Stimulated activated CD4-positive, alpha-beta T cell treated with anti-CD3 and anti-CD28 coated beads, Interleukin-4, amount 100 ng/mL, for 1 hour (primary cell): ENCODE measurements at regions not wholly inside any gene's neighbourhood (a gene's known extent, or its start where the extent isn't known, plus 50 kb on each side); places are given as distances from the start of the nearest gene placed in this dataset.
A peak's percentile ranks its signal among the peaks of the same experiment; 100 is the strongest.
"Not testable (repeated sequence)": the region's sequence is repeated elsewhere in the genome, so short reads cannot be mapped to it uniquely, and the experiment has no call there.

ENCODE experiments used
- DNase-seq: peaks from one replicate; pipeline ENCODE4 v3.0.0-alpha.2; 2020

DNA sequence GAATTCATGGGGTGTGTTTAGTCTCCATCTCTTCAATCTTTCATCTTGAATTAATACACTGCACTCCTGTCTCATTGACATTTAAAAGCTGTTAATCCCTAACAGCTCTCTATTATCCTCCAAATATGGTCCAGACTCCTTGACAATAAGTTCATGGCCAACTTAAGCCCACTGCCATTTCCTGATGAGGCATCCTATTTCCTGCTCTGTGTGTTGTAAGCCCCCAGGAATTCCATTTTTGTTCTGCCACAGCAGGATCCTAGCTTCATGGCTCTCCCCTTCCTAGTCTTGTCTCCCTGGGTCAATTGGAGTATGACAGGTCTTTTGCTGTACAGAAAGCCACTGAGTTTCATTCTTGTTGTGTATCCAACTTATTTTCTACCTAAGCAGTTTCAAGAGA is 218.8 kb downstream of the OTUD1 start:
- no peak for DNase-seq

DNA sequence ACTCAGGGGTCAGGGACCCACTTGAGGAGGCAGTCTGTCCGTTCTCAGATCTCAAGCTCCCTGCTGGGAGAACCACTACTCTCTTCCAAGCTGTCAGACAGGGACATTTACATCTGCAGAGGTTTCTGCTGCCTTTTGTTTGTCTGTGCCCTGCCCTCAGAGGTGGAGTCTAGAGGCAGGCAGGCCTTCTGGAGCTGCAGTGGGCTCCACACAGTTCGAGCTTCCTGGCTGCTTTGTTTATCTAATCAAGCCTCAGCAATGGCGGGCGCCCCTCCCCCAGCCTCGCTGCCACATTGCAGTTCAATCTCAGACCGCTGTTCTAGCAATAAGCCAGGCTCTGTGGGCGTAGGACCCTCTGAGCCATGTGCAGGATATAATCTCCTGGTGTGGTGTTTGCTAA is 233.0 kb downstream of the OTUD1 start:
- DNase-seq: not testable (repeated sequence)

DNA sequence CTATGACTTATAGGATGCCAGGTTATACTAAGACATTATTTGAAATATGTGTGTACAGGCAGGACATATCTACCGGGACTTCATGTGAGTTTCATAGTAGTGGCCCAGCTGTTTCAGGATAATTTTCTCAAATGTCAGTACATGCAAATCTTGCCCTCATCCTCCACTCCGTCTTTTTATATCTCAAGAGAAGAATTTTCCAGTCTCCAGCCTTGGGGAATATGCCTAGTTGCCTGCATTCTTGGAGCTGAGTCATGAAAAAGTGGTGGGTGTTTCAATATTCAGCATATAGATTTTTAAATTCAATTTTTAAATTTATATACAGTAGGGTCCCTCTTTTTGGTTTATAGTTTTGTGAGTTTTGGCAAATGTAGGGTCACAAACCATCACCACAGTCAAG is 236.7 kb downstream of the OTUD1 start:
- DNase-seq: no peak

DNA sequence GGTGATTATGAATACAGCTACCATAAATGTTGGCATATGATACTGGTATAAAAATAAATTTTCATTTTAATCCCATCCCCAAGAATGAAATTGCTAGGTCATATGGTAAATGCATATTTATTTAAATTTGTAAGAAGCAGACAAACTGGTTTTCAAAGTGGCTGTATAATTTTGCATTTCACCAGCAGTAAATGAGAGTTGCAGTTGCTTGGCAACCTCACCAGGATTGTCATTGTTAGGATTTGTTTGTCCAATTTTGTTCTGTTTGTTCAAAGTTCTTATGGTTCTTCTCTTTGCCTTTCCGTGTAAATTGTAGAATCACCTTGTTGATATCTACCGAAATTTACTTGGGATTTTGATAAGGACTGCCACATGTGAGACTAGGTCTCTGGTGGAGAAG is 237.4 kb downstream of the OTUD1 start:
- DNase-seq: no peak

DNA sequence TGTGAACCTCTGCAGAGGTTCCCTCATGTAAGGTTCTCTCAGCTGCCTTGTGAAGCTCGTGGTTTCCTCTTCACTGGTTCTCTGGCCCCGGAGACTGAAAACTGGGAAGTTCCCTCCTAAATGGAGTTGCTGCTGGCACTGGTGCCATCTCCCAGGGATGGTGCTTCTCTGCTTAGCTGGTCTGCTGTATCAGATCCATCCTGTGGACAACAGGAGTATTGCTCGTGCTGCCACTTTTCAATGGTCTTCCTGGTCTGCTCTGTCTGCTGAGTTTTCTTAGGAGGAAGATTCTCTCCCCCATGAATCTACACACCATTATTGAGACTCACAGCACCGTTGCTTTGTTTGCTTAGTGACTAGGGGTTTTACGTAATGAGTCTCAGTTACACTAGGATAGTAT is 247.8 kb downstream of the OTUD1 start:
- DNase-seq: no peak

DNA sequence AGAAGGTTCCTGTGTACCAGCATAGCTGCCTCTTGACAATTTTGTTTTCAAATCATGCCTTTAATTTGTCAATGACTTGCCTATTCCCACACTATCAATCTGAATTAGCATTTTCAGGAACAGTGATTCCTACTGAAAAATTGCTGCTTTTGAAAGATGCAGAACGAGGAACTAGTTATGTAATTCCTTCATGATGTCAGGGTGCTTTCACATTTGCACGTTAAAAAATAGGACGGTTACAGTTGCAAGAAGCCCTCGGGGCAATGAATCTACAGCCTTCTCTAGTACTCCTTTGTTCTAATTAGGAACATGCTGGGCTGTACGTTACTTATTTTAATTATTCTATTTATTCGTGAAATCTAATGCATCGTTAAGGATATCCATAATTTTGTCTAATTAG is 253.9 kb downstream of the OTUD1 start:
- no peak for DNase-seq

DNA sequence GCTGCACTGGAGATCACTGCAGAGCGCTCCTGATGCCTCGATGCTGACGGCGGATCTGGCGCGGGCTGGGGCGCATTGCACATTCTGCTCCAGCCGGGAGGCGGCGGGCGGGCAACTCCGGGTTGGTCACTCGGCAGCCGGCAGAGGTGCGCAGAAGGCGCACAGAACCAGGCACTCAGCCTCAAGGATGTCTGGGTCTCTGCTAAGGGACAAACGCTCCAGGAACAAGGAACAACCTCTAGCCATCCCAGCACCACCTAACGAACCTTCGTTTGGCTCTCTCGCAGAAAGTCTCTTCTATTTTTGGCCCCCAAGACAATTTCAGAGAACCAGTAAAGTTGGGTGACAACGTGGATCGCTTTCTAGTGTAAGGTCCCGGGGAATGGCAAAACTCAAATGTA is 254.6 kb downstream of the OTUD1 start:
- DNase-seq: no peak

DNA sequence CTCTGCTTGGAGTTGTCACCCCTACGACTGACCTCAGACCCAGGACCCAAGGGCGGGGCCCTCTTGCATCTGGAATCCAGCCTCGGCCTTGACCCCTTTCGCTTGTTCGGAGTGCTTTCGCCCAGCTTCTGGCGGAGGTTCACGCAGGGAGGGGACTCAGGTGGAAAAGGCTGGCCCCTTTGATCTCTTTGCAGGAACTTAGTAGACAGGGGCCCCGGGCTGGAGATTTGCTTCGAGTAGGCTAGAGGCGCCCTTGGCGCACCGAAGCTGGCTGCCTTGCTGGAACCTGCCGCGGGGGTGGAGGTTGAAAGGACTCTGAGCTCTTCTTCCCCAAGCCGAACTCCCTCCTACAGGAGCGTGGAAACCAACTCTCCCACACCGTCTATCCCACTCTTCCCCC is 255.1 kb downstream of the OTUD1 start:
- DNase-seq: no peak

DNA sequence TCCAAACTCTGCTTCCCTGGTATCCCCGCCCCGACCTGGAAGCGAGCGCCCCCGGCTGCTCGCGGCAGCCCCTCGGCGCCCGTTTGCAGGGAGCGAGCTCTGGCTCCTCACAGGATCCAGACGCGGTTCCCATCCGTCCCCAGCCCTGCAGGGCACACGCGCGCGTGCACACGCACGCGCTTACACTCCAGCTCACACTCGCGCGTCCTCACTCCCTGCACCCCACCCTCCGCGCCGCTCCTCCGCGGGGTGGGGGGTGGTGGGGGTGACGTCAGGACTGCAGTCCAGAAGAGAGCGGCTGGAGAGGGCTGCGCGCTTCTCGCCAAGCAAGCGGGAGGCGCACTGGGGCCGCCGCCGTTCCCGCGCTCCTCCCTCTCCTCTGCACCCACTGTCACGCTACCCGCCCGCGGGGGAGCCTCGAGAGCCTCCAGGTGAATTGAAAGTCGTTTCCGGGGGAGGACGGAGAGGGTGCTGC is 255.6 kb downstream of the OTUD1 start:
- DNase-seq: no peak

DNA sequence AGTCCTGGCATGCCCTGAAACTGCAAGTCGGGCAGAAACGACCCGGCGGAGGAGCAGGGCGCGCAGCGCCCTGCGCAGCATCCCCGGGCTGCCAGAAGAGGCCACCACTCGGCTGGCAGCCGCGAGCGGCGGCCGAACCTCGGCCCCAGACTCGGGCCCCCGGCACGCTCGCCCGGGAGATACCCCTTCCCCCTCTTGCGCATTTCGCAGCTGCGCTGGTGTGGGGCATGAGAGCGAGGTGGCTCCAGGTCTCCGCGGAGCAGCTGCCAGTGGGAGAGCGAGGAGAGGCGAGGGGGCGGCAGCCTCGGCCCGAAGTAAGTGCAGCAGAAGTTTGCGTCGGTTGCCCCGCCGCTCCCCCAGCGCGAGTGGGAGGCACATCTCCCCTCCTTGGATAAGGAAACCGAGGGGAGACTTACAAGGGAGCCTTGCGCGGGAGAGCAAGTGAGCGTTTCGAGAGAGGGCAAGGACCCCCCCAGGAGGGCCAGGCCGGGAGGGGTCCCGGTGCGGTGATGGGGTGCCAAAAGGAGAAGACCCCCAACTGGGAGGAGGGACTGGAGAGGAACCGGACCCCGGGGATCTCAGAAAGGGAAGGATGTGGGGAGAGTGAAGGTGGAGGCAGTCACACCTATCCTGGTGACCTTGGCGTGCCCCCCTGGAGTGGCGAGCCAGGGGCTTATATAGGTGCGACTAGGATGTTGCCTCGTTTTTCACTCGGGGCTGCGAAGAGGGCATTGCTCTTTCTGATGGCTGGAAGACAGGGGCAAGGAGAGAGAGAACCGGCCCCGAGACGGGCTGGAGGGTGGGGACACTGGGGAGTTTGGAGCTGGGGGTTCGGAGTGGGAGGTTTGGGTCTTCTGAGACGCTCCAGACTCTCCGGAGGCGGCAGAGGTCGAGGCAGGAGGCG is 256.3 kb downstream of the OTUD1 start:
- DNase-seq: no peak

DNA sequence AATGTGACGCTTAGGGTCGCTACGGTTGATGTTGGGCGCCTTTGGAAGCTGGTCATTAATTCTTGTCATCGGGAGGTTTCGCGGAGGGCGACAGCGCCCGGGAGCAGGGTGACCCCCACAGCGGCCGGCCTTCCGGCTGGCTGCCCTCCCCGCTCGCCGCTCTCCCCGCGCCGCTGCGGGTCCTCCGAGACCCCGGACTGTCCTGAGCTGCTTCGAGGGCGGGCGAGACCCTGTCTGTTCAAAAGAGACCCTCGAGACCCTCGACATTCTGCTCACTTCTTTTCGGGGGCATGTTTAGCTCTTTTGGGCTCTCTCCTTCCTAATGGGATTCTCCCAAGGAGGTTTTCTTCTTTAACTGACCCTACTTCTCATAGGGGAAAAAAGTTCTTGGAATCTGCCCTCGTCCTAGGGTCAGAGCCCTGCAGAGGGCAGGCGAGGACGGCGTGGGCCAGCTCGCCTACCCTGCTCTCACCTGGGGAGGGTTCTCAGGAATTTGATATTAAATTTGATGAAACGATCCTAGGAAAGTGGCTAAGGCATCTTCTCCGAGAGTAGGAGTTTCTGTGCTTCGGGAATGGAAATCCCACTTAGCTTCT is 257.0 kb downstream of the OTUD1 start:
- no peak for DNase-seq

DNA sequence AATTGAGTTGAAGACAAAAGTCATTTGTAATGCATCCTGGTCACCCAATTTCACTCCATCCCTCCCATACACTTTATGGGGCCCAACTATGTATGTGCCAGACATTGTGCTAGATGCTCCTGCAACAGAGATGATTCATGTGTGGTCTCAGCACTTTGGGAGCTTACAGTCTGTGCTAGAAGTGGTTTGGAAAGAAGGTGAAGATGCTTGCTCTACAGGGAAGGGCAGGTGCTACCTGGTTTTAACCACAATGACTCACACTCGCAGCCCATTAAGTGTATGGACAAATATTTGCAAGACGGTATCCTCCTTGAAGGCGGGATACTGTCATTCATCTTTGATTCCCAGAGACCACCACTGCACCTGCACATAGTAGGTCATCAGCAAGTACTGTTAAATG is 257.6 kb downstream of the OTUD1 start:
- DNase-seq: no peak

DNA sequence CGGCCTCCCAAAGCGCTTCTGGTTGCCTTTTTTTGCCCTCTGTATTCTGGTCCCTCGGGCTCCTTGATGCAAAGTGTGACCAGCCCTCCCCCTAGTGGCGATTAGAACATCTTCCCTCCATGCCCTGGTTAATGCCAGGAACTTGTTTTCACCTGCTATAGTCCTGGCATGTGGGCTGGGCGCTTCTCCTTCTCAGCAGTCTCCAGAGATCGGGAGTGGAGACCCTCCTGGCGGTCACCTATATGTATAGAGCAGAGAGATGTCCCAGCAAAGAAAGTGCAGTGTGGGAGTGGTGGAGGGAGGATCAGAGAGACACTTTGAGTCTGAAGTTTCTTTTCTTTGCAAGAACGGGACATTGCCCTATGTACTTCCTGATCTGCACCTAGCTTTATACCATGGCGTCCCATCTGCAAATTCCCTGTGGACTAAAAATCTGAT is 264.1 kb downstream of the OTUD1 start:
- DNase-seq: peak; percentile 48

DNA sequence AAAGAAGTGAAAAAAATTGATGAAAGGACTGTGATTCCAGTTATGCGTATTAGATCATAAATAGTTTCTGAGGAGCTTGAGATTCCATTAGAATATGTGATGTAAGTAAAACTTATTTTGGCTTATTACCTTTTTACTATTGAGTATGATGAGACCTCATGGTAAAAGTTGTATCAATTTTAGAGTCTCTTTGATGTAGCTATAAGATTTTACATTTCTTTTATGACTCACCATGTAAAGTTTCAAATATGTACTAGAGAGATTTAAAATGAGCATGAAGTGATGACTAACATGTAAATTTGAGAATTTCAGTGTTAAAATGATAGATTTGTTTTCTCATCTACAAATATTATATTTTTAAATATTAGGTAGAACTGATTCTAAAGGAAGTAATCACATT is 276.5 kb downstream of the OTUD1 start:
- DNase-seq: no peak

DNA sequence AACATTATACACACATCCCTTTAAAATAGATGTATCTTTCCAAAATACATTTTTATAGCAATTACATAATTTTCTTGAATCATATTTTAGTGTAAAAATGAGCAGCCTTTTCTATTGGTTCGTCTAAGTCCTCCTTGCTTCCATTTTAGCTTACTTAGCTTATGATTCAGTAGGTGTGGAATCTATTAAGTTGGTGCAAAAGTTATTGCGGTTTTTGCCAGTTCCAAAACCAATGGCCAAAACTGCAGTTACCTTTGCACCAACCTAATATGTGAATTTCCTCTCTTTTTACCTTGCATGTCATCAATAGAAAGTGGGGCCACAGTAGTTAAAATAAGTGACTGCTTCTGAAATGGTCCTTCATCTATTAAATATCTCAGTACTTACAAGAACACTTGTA is 279.0 kb downstream of the OTUD1 start:
- DNase-seq: no peak

DNA sequence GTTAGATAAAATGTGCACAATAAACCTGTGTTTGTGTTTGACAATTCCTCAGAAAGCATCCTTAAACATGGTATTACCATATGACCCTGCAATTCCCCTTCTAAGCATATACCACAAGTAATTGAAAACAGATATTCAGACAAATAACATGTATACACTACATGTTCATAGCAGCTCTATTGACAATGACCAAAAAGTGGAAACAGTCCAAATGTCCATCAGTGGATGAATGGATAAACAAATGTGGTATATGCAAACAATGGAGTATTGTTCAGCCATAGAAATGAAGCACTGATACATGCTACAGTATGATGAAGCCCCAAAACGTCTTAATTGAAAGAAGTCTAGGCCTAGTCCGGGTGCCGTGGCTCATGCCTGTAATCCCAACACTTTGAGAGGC is 280.1 kb downstream of the OTUD1 start:
- DNase-seq: no peak

DNA sequence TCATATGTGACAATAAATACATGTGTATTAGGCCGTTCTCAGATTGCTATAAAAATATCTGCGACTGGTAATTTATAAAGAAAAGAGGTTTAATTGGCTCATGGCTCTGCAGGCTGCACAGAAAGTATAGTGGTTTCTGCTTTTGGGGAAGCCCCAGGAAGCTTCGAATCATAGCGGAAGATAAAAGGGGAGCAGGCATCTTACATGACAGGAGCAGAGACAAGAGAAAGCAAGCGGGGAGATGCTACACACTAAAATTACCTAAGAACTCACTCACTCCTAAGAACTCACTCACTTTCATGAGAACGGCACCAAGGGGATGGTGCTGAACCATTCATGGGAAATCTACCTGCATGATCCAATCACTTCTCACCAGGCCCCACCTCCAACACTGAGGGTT is 284.9 kb downstream of the OTUD1 start:
- no peak for DNase-seq

DNA sequence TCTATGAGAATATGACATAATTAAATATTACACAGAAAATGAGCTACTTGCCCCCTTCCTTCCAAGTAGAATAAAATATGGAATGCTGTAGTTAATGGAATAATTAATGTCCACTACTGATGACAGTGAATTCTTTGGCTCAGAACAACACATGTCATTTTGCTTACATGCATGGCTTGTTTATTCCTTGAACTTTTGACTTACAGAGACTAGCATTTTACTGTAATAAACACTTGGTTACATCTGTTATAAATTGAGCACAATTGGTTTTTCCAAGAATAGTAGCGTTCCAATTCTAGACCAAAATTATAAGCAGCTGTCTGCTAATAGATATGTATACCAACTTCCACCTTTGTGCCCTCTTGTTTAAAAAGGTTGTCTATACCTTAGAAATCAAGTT is 286.7 kb downstream of the OTUD1 start:
- no peak for DNase-seq

DNA sequence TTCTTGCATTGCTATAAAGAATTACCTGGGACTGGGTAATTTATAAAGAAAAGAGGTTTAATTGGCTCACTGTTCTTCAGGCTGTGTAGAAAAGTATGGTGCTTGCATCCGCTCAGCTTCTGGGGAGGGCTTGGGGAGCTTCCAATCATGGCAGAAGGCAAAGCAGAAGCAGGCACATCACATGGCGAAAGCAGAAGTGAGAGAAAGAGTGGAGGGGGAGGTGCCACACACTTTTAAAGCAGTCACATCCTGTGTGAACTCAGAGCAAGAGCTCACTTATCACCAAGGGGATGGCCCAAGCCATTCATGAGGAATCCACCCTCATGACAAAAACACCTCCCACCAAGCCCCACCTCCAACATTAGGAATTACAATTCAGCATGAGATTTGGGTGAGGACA is 303.5 kb downstream of the OTUD1 start:
- DNase-seq: no peak

DNA sequence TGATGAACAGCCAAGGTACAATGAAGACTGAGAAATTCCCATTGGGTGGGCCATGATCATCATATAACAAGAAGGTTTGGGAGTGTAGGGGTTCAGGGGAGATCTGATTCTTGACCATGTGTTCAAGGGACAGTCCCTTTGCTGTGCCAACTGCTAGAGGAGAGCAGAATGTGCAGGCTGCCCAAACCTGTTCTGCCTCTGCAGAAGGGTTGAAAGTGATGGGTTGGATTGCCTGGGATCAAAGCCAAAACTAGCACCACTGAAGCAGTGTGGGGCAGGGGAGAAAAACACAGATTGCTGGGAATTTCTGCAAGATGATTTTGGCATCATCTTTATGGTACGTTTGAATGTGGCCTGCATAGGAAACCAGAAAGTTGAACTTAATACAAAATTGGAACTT is 303.9 kb downstream of the OTUD1 start:
- no peak for DNase-seq

DNA sequence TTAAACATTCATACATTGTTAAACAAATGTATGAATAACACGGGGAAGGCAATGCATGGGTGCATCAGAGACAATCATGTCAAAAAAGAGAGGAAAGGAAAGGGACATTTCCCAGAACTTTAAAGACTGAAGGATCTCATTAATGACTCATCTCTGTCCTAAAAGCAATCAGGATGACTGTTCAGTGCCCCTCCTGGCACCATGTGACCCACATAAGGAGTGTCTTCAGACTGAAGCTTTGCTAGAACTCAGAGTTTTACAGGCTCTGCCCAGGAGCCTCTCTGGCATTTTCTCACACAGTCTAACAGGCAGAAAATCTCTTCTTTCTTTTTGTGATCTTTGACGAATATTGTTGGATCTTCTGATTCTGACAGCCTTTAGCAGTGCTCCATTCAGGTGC is 315.3 kb downstream of the OTUD1 start:
- DNase-seq: no peak

DNA sequence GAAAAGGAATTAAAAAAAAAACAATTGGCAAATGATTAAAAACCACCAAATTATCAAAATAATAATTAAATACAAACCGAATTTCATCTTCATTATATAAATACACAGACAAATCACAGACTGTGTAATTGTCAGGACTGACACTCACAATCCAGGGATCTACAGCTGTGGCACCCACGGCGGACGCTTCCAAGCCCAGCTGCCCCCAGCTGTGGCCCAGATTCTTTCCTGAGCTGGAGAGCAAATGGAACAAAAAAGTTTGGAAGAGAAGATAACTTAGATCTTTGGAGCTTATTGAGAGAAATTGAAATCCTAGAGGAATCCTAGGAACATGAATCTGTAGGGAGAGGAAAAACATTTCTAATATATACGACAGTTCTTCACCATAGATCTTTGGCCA is 316.1 kb downstream of the OTUD1 start:
- DNase-seq: no peak

DNA sequence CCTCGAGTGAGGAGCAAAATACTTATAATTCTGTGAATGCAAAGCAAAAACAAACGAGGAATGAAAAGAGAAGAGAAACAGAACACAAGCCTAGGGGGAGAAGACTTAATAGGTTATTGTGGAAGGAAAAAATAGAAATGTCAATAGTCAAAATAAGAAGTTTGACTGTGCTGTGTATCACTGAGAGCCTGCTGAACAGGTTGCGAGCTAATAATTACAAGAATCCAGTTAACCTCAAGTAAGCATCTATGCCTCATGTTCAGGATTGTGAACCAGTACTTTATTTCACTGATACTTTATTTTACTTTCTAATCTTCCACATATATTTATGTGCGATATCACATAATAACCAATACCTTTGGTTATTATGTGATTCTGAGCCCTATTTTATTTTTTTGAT is 316.7 kb downstream of the OTUD1 start:
- DNase-seq: no peak

DNA sequence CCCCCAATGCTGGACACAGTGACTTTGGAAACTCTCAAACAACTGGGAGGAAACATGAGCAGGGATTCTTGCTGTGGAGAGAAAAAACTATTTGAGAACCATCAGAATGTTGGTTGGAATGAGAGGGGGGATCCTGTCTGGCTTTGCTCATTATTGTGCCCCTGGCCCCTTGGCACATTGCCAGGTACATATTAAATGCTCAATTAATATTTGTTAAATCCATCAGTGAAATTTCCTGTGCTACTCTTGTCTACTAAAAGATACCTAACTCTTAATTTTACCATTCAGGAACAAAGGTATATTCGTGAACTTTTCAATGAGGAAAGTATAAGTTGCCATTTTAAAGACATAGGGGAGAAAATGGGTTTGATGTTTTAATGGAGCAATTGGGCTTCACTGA is 329.4 kb downstream of the OTUD1 start:
- no peak for DNase-seq

DNA sequence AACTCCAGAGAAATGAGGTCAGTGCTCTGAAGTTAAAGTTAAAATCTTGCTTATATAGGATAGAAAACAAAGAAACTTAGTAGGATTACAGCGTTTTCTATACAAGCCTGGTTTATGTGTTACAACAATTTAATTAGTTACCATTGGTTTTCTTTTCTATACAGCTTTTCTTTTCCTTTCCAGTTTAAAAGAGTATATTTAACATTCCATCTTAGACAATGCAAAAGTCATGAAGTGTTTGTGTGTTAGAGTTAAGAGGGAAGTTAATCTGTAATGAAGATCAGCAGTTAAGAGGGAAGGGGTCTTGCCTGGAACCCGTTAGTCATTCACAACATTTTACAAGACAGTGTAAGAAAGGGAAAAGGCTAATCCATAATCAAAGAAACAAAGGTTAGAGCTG is 338.3 kb downstream of the OTUD1 start:
- no peak for DNase-seq
